Activated T-cell treated with anti-CD3 and anti-CD28 coated beads, Interleukin-2, amount 50 U/mL, for 4 hours (primary cell): ENCODE measurements at regions not wholly inside any gene's neighbourhood (a gene's known extent, or its start where the extent isn't known, plus 50 kb on each side); places are given as distances from the start of the nearest gene placed in this dataset.
A peak's percentile ranks its signal among the peaks of the same experiment; 100 is the strongest.
"Not testable (repeated sequence)": the region's sequence is repeated elsewhere in the genome, so short reads cannot be mapped to it uniquely, and the experiment has no call there.

ENCODE experiments used
- ATAC-seq, 2 donors: fragments of 200-7000 bp; cut with Tn5 transposase; one replicate each; pipeline ENCODE4 v1.10.0; 2021
- DNase-seq: peaks from one replicate; pipeline ENCODE4 v3.0.0-alpha.2; 2020
- H3K27me3 Mint-ChIP-seq: one replicate; pipeline ENCODE4 v1.8.0; 2021; ENCODE audit warnings: low read depth, mixed read lengths
- H3K36me3 Mint-ChIP-seq: one replicate; pipeline ENCODE4 v1.8.0; 2022; ENCODE audit warnings: mixed read lengths; ENCODE audit not compliant: insufficient read depth
- H3K4me1 Mint-ChIP-seq: one replicate; pipeline ENCODE4 v1.8.0; 2021; ENCODE audit warnings: low read depth, mixed read lengths
- H3K4me3 Mint-ChIP-seq: one replicate; pipeline ENCODE4 v1.8.0; 2021; ENCODE audit warnings: mild to moderate bottlenecking, moderate library complexity, mixed read lengths
- H3K9me3 Mint-ChIP-seq: one replicate; pipeline ENCODE4 v1.8.0; 2021; ENCODE audit warnings: mixed read lengths

GRCh38 chr13:80877944-80878241 is 537.0 kb upstream of the SPRY2 start:
- no peak for DNase-seq
- no peaks in the 10 kb centered on the region for H3K27me3 Mint-ChIP-seq
- no peaks in the 10 kb centered on the region for H3K36me3 Mint-ChIP-seq
- H3K9me3 Mint-ChIP-seq = peaks cover 7% of the 10 kb centered on the region
- no peak for ATAC-seq
- H3K4me3 Mint-ChIP-seq = no peak overlapping the region
- H3K4me1 Mint-ChIP-seq = no peaks in the 10 kb centered on the region

DNA sequence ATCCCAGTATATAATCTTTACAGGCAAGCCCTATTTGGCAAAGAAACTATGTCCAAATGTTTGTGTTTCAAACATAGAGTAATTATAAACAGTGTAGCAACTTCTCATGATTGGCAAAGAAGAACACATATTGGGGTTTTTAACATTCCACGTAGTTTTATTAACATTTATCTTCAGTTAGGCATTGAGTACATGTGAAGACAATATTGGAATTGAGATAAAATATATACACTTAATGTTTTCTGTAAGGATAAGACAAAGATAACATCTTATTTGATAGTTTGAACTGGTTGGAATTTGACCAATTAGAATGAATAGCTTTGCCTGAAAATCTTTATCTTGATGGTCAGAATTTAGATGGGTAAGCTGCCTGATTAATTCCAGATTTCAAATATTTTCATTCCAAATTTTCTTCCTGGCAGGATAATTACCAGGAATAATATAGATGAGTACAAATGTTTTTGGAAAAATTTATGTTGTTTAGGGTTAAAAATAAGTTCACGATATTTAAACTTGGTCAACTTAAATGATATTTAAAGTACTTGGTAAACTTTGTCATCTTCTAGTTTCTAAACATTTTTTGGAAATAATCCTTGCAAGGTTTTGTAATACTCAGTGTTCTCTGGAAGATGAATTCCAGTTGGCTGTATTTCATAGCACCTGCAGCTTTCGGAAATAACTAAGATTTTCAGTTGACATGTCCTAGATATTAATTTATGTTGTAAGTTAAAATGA is 536.5 kb upstream of the SPRY2 start:
- Mint-ChIP-seq H3K36me3 (no peaks in the 10 kb centered on the region), H3K27me3 (no peaks in the 10 kb centered on the region), H3K4me1 (no peaks in the 10 kb centered on the region), H3K4me3 (no peak overlapping the region), H3K9me3 (peaks cover 7% of the 10 kb centered on the region)
- ATAC-seq (no peak), DNase-seq (no peak)

- H3K4me1 Mint-ChIP-seq = no peaks in the 10 kb centered on the region
- ATAC-seq (peak in 1 of 2 donors; percentile 82), DNase-seq (no peak)
- H3K36me3 Mint-ChIP-seq = no peaks in the 10 kb centered on the region
- no peak overlapping the region for H3K4me3 Mint-ChIP-seq
- H3K27me3 Mint-ChIP-seq = no peaks in the 10 kb centered on the region
- H3K9me3 Mint-ChIP-seq = no peaks in the 10 kb centered on the region
These were observed 532.7 kb upstream of the SPRY2 start for GRCh38 chr13:80873589-80873988.

DNA sequence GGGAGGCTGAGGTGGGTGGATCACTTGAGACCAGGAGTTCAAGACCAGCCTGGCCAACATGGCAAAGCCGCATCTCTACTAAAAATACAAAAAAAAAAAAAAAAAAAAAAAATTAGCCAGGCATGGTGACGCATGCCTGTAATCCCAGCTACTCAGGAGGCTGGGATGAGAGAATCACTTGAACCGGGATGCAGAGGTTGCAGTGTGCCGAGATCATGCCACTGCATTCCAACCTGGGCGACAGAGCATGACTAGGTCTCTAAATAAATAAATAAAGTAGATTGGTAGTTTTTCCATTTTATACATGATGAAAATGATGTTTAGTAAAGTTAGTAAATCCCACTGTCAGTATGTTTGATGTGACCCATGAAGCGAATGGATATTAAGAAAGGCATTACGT is 531.0 kb upstream of the SPRY2 start:
- ATAC-seq, DNase-seq, H3K27me3 Mint-ChIP-seq, H3K36me3 Mint-ChIP-seq, H3K4me3 Mint-ChIP-seq, H3K4me1 Mint-ChIP-seq, H3K9me3 Mint-ChIP-seq: not testable (repeated sequence)

DNA sequence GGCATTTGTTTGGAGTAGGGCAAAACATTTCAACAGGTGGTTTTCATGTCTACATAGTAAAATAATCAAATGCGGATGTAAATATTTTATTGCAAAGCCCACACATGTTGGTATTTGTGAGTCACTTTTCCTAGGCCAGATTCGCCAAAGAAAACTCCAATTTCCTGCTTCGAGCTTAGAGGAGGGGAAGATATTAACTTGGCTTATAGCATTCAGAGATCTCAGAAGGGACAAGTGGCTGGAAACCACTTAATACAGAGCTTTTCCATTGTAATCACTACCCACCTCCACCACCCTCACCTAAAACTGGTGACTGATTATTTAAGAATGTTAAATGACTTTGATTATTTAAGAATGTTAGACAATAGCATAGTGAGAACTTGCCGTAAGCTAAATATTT is 530.6 kb upstream of the SPRY2 start:
- Mint-ChIP-seq H3K27me3 (no peaks in the 10 kb centered on the region), H3K9me3 (no peaks in the 10 kb centered on the region), H3K4me1 (no peaks in the 10 kb centered on the region), H3K36me3 (no peaks in the 10 kb centered on the region), H3K4me3 (no peak overlapping the region)
- DNase-seq (no peak), ATAC-seq (no peak)

DNA sequence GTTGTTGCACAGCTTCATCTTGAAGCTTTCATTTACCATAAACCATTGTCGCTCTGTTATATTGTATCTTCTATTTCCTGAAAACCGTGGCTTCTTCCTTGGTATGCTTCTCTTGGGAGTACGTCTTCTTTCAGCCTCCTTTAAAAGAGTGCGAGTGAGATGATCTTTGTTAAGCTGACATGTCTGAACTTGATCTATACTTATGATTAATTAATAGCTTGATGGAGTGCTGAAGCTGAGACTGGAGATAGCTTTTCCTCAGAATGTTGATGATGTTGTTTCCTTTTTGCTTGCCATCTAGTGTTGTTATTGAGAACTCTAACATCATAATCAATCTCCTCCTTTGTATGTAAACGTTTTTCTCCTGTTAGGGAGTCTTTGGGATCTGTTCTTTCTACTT is 529.3 kb upstream of the SPRY2 start:
- no peaks in the 10 kb centered on the region for H3K4me1 Mint-ChIP-seq
- H3K36me3 Mint-ChIP-seq = no peaks in the 10 kb centered on the region
- no peaks in the 10 kb centered on the region for H3K27me3 Mint-ChIP-seq
- H3K9me3 Mint-ChIP-seq = no peaks in the 10 kb centered on the region
- DNase-seq (no peak), ATAC-seq (no peak)
- H3K4me3 Mint-ChIP-seq = no peak overlapping the region

DNA sequence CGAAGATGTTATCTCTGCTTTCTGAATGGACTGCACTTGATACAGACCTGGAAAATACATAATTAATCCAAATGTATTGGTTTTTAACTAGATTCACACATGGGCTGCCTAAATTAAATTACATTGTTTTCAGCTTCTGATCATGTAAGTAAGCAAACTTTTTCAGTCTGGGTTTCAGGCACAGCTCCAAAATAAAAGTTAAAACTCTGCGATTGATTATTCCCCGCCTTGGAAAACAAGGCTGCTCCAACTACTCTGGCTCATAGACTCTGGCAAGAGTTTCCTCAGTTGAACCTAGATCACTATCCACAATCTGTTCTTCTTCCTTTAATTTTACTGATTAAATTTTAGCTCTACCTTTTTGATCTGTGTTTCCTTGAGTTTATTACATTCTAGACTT is 526.0 kb upstream of the SPRY2 start:
- ATAC-seq = no peak

GRCh38 chr13:80865329-80865728 is 524.4 kb upstream of the SPRY2 start:
- Mint-ChIP-seq H3K27me3 (no peaks in the 10 kb centered on the region), H3K4me3 (no peak overlapping the region), H3K9me3 (peaks cover 4% of the 10 kb centered on the region), H3K4me1 (no peaks in the 10 kb centered on the region), H3K36me3 (no peaks in the 10 kb centered on the region)
- ATAC-seq (no peak), DNase-seq (no peak)

More for the DNA sequence above, 526.0 kb upstream of the SPRY2 start:
- DNase-seq = no peak
- Mint-ChIP-seq H3K36me3 (no peaks in the 10 kb centered on the region), H3K4me3 (no peak overlapping the region), H3K27me3 (no peaks in the 10 kb centered on the region), H3K9me3 (peaks cover 4% of the 10 kb centered on the region), H3K4me1 (no peaks in the 10 kb centered on the region)

GRCh38 chr13:80862456-80862855 is 521.5 kb upstream of the SPRY2 start:
- H3K9me3 Mint-ChIP-seq = peaks cover 8% of the 10 kb centered on the region
- ATAC-seq = no peak

DNA sequence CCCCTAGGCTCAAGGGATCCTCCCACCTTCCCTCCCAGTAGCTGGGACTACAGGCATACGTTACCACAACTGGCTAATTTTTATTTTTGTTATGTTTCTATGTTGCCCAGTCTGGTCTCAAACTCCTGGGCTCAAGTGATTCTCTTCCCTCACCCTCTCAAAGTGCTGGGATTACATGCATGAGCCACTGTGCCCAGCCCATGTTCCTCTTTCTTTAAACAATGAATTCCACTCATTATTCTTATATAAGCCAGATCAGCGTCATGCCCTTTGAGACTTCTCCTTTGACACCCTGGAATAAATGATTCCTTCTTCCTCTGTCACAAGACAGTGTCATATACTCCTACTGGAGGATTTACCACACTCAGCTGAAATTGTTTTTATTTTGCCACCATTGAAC is 519.9 kb upstream of the SPRY2 start:
- ATAC-seq (no peak), DNase-seq (no peak)
- H3K27me3 Mint-ChIP-seq = no peaks in the 10 kb centered on the region
- H3K4me3 Mint-ChIP-seq = no peak overlapping the region
- peaks cover 8% of the 10 kb centered on the region for H3K9me3 Mint-ChIP-seq
- H3K36me3 Mint-ChIP-seq = no peaks in the 10 kb centered on the region
- H3K4me1 Mint-ChIP-seq = no peaks in the 10 kb centered on the region

More at GRCh38 chr13:80862456-80862855, 521.5 kb upstream of the SPRY2 start:
- H3K4me1 Mint-ChIP-seq = no peaks in the 10 kb centered on the region
- H3K4me3 Mint-ChIP-seq = no peak overlapping the region
- no peaks in the 10 kb centered on the region for H3K27me3 Mint-ChIP-seq
- H3K36me3 Mint-ChIP-seq = no peaks in the 10 kb centered on the region
- DNase-seq = no peak

- Mint-ChIP-seq H3K4me3 (no peak overlapping the region), H3K9me3 (peaks cover 4% of the 10 kb centered on the region), H3K4me1 (no peaks in the 10 kb centered on the region), H3K36me3 (no peaks in the 10 kb centered on the region), H3K27me3 (no peaks in the 10 kb centered on the region)
- no peak for DNase-seq
- ATAC-seq = no peak
These were observed 517.2 kb upstream of the SPRY2 start for GRCh38 chr13:80858131-80858530.

- ATAC-seq = no peak
- H3K4me3 Mint-ChIP-seq = no peak overlapping the region
These were observed 516.4 kb upstream of the SPRY2 start for GRCh38 chr13:80857321-80857720.

DNA sequence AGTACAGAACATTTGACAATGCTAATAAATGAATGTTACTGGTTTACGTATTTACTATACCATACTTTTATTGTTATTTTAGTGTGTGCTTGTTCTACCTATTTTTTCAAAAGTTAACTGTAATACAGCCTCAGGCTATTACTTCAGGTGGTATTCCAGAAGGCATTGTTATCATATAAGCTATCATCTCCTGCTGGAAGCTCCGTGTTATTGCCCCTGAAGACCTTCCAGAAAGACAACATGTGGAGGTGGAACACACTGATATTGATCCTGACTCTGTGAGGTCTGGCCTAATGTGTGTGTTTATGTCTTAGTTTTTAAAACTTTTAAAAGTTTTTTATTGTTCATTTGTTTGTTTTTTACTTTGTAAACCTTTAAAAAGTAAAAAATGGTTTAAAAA is 509.8 kb upstream of the SPRY2 start:
- no peaks in the 10 kb centered on the region for H3K36me3 Mint-ChIP-seq
- no peaks in the 10 kb centered on the region for H3K4me1 Mint-ChIP-seq
- H3K4me3 Mint-ChIP-seq = no peak overlapping the region
- H3K27me3 Mint-ChIP-seq = no peaks in the 10 kb centered on the region
- H3K9me3 Mint-ChIP-seq = peaks cover 10% of the 10 kb centered on the region
- ATAC-seq (no peak), DNase-seq (no peak)

More at GRCh38 chr13:80857321-80857720, 516.4 kb upstream of the SPRY2 start:
- DNase-seq = no peak
- Mint-ChIP-seq H3K9me3 (peaks cover 4% of the 10 kb centered on the region), H3K36me3 (no peaks in the 10 kb centered on the region), H3K4me1 (no peaks in the 10 kb centered on the region), H3K27me3 (no peaks in the 10 kb centered on the region)

DNA sequence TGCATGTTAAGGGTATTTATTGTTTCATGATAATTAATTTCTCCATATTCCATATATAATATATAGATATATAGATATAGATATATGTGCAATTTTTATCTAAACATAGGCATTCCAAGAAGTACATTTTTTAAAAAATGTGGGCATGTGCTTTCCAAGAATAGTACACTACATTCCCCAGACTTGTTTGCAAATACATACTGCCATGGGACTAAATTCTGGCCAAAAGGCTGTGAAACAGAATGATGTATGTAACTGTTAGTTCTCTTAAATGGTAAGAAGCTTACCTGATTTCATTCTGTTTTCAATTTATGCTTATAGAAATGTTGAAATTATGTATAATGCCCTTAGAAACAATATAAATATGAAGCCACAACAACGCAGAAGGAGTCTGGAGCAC is 503.2 kb upstream of the SPRY2 start:
- Mint-ChIP-seq H3K27me3 (no peaks in the 10 kb centered on the region), H3K4me1 (no peaks in the 10 kb centered on the region), H3K4me3 (no peak overlapping the region), H3K9me3 (peaks cover 7% of the 10 kb centered on the region), H3K36me3 (no peaks in the 10 kb centered on the region)
- DNase-seq (no peak), ATAC-seq (no peak)

DNA sequence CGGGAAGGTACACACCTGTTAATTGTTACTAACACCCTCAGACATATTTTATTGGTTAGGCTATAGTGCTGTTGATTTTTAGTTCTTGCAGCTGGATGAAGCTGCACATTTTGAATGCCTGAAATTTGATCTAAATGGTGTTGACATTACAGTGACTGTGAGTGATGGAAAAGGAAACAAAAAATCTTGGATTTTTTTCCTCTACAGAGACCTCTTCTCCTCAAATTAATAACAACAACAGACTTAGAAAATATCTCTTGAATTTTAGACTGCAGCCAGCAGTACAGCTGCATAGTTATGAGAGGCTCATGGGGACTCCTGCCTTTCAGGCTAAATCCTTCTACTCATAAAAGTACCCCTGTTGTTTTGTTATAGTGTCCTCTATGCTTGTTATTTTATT is 500.5 kb upstream of the SPRY2 start:
- Mint-ChIP-seq H3K36me3 (no peaks in the 10 kb centered on the region), H3K9me3 (peaks cover 14% of the 10 kb centered on the region), H3K4me1 (no peaks in the 10 kb centered on the region), H3K4me3 (no peak overlapping the region), H3K27me3 (no peaks in the 10 kb centered on the region)
- DNase-seq = no peak
- no peak for ATAC-seq
